ENCODE measurements at regions not wholly inside any gene's neighbourhood (a gene's known extent, or its start where the extent isn't known, plus 50 kb on each side); places are given as distances from the start of the nearest gene placed in this dataset.
"Not testable (repeated sequence)": the region's sequence is repeated elsewhere in the genome, so short reads cannot be mapped to it uniquely, and the experiment has no call there.

GRCh38 chrX:46044486-46044885, 500.7 kb downstream of the ZNF674 start:
- Histone ChIP-seq H3K27ac (ENCODE audit: low read length) (no peak overlapping the region), H3K9ac (ENCODE audit: low read length) (no peak overlapping the region), H3K4me1 (ENCODE audit: control insufficient read depth, low read depth, low read length) (no peaks in the 10 kb centered on the region), H3K4me3 (ENCODE audit: low read length) (no peak overlapping the region), H3K27me3 (ENCODE audit: control insufficient read depth, insufficient read depth, low read length) (no peaks in the 10 kb centered on the region), H3K36me3 (ENCODE audit: control insufficient read depth, low read depth, low read length) (no peaks in the 10 kb centered on the region), H3K9me3 (ENCODE audit: control insufficient read depth, low read depth, low read length) (peaks cover 16% of the 10 kb centered on the region)

- no peaks in the 10 kb centered on the region for H3K4me1 ChIP-seq (ENCODE audit: control insufficient read depth, low read depth, low read length)
- no peak overlapping the region for H3K27ac ChIP-seq (ENCODE audit: low read length)
- no peaks in the 10 kb centered on the region for H3K36me3 ChIP-seq (ENCODE audit: control insufficient read depth, low read depth, low read length)
- H3K27me3 ChIP-seq (ENCODE audit: control insufficient read depth, insufficient read depth, low read length): no peaks in the 10 kb centered on the region
- no peak overlapping the region for H3K9ac ChIP-seq (ENCODE audit: low read length)
- H3K9me3 ChIP-seq (ENCODE audit: control insufficient read depth, low read depth, low read length): peaks cover 10% of the 10 kb centered on the region
- H3K4me3 ChIP-seq (ENCODE audit: low read length): no peak overlapping the region
Measured at GRCh38 chrX:46040001-46040400, 505.2 kb downstream of the ZNF674 start.

- Histone ChIP-seq H3K4me3 (ENCODE audit: low read length) (no peak overlapping the region), H3K27me3 (ENCODE audit: control insufficient read depth, insufficient read depth, low read length) (no peaks in the 10 kb centered on the region), H3K9ac (ENCODE audit: low read length) (no peak overlapping the region), H3K9me3 (ENCODE audit: control insufficient read depth, low read depth, low read length) (peaks cover 10% of the 10 kb centered on the region), H3K4me1 (ENCODE audit: control insufficient read depth, low read depth, low read length) (no peaks in the 10 kb centered on the region), H3K36me3 (ENCODE audit: control insufficient read depth, low read depth, low read length) (no peaks in the 10 kb centered on the region), H3K27ac (ENCODE audit: low read length) (no peak overlapping the region)
Measured at GRCh38 chrX:46039526-46039925, 505.7 kb downstream of the ZNF674 start.

DNA sequence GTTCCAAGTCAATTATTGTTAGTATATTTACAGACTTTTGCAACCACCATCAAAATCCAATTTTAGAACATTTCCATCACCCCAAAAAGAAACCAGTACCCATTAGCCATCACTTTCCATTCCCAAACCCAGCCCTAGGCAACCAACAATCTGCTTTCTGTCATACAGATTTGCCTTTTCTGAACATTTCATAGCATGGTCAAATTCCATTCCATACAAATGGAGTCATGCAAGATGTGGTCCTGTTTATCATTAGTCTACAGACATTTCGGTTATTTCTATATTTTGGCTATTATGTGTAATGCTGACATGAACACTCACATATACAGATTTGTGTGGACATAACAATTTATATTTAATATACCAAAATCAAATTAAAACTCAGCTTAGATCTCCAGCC, 508.7 kb downstream of the ZNF674 start:
- peaks cover 15% of the 10 kb centered on the region for H3K9me3 ChIP-seq (ENCODE audit: control insufficient read depth, low read depth, low read length)
- H3K4me1 ChIP-seq (ENCODE audit: control insufficient read depth, low read depth, low read length): no peaks in the 10 kb centered on the region
- no peaks in the 10 kb centered on the region for H3K36me3 ChIP-seq (ENCODE audit: control insufficient read depth, low read depth, low read length)
- no peak overlapping the region for H3K9ac ChIP-seq (ENCODE audit: low read length)
- H3K4me3 ChIP-seq (ENCODE audit: low read length): no peak overlapping the region
- H3K27me3 ChIP-seq (ENCODE audit: control insufficient read depth, insufficient read depth, low read length): no peaks in the 10 kb centered on the region
- no peak overlapping the region for H3K27ac ChIP-seq (ENCODE audit: low read length)

GRCh38 chrX:46034868-46035267, 510.4 kb downstream of the ZNF674 start:
- Histone ChIP-seq H3K4me1 (ENCODE audit: control insufficient read depth, low read depth, low read length) (no peaks in the 10 kb centered on the region), H3K9me3 (ENCODE audit: control insufficient read depth, low read depth, low read length) (peaks cover 13% of the 10 kb centered on the region), H3K9ac (ENCODE audit: low read length) (no peak overlapping the region), H3K36me3 (ENCODE audit: control insufficient read depth, low read depth, low read length) (no peaks in the 10 kb centered on the region), H3K4me3 (ENCODE audit: low read length) (no peak overlapping the region), H3K27ac (ENCODE audit: low read length) (no peak overlapping the region), H3K27me3 (ENCODE audit: control insufficient read depth, insufficient read depth, low read length) (no peaks in the 10 kb centered on the region)

GRCh38 chrX:46029777-46030176, 515.4 kb downstream of the ZNF674 start:
- no peak overlapping the region for H3K27ac ChIP-seq (ENCODE audit: low read length)

GRCh38 chrX:46016296-46016695, 528.9 kb downstream of the ZNF674 start:
- Histone ChIP-seq H3K27me3 (ENCODE audit: control insufficient read depth, insufficient read depth, low read length) (no peaks in the 10 kb centered on the region), H3K9ac (ENCODE audit: low read length) (no peak overlapping the region), H3K4me3 (ENCODE audit: low read length) (no peak overlapping the region), H3K9me3 (ENCODE audit: control insufficient read depth, low read depth, low read length) (no peaks in the 10 kb centered on the region), H3K4me1 (ENCODE audit: control insufficient read depth, low read depth, low read length) (no peaks in the 10 kb centered on the region), H3K27ac (ENCODE audit: low read length) (no peak overlapping the region), H3K36me3 (ENCODE audit: control insufficient read depth, low read depth, low read length) (no peaks in the 10 kb centered on the region)

More at GRCh38 chrX:46029777-46030176, 515.4 kb downstream of the ZNF674 start:
- Histone ChIP-seq H3K27me3 (ENCODE audit: control insufficient read depth, insufficient read depth, low read length) (no peaks in the 10 kb centered on the region), H3K36me3 (ENCODE audit: control insufficient read depth, low read depth, low read length) (no peaks in the 10 kb centered on the region), H3K9me3 (ENCODE audit: control insufficient read depth, low read depth, low read length) (peaks cover 15% of the 10 kb centered on the region), H3K4me1 (ENCODE audit: control insufficient read depth, low read depth, low read length) (no peaks in the 10 kb centered on the region), H3K9ac (ENCODE audit: low read length) (no peak overlapping the region), H3K4me3 (ENCODE audit: low read length) (no peak overlapping the region)

DNA sequence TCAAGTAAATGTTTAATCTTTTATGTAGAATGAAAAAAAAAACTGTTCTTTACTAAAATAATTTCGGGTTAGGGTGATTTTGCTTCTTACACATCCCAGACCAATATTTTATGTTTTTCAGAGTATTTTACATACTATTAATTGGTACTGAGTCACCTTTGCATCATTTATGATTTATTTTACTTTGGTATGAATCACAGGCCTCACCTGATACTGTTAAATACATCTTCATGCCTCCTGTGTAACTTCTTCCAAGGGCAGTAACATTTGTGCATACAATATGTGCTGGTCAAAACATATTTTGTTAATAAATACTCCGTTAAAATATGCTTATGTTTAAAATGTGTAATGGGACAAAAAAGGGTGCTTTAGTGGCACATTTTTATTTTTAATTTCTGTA, 529.6 kb downstream of the ZNF674 start:
- Histone ChIP-seq H3K9ac (ENCODE audit: low read length) (no peak overlapping the region), H3K4me3 (ENCODE audit: low read length) (no peak overlapping the region), H3K4me1 (ENCODE audit: control insufficient read depth, low read depth, low read length) (no peaks in the 10 kb centered on the region)

GRCh38 chrX:45992402-45993123, 552.7 kb downstream of the ZNF674 start:
- no peaks in the 10 kb centered on the region for H3K36me3 ChIP-seq (ENCODE audit: control insufficient read depth, low read depth, low read length)
- H3K9ac ChIP-seq (ENCODE audit: low read length): no peak overlapping the region
- H3K27me3 ChIP-seq (ENCODE audit: control insufficient read depth, insufficient read depth, low read length): no peaks in the 10 kb centered on the region
- peaks cover 32% of the 10 kb centered on the region for H3K9me3 ChIP-seq (ENCODE audit: control insufficient read depth, low read depth, low read length)
- H3K27ac ChIP-seq (ENCODE audit: low read length): no peak overlapping the region
- no peaks in the 10 kb centered on the region for H3K4me1 ChIP-seq (ENCODE audit: control insufficient read depth, low read depth, low read length)
- no peak overlapping the region for H3K4me3 ChIP-seq (ENCODE audit: low read length)

More for the DNA sequence above, 529.6 kb downstream of the ZNF674 start:
- Histone ChIP-seq H3K9me3 (ENCODE audit: control insufficient read depth, low read depth, low read length) (no peaks in the 10 kb centered on the region), H3K27me3 (ENCODE audit: control insufficient read depth, insufficient read depth, low read length) (no peaks in the 10 kb centered on the region), H3K36me3 (ENCODE audit: control insufficient read depth, low read depth, low read length) (no peaks in the 10 kb centered on the region), H3K27ac (ENCODE audit: low read length) (no peak overlapping the region)

GRCh38 chrX:45986971-45987370, 558.2 kb downstream of the ZNF674 start:
- Histone ChIP-seq H3K9ac (ENCODE audit: low read length) (no peak overlapping the region), H3K4me1 (ENCODE audit: control insufficient read depth, low read depth, low read length) (no peaks in the 10 kb centered on the region), H3K27ac (ENCODE audit: low read length) (no peak overlapping the region), H3K27me3 (ENCODE audit: control insufficient read depth, insufficient read depth, low read length) (no peaks in the 10 kb centered on the region), H3K9me3 (ENCODE audit: control insufficient read depth, low read depth, low read length) (peaks cover 15% of the 10 kb centered on the region), H3K4me3 (ENCODE audit: low read length) (no peak overlapping the region), H3K36me3 (ENCODE audit: control insufficient read depth, low read depth, low read length) (no peaks in the 10 kb centered on the region)

DNA sequence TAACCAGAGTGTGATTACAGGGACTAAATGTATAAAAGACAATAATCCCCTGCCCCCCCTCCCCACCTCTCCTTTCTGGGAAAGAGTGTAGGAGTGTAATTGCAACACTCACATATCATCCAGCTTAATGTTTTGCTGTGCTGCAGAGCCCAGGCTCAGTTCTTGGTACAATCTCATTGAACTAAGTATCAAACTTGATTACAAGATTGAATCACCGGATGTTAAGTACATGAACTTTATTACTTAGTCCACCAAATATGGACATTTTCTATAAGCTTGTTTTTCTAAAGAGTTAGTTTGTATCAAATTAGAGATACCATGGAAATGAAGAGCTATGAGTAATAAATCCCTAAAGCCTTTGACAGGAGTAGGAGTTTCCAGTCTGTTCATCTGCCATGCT, 559.1 kb downstream of the ZNF674 start:
- H3K9ac ChIP-seq (ENCODE audit: low read length): no peak overlapping the region
- peaks cover 15% of the 10 kb centered on the region for H3K9me3 ChIP-seq (ENCODE audit: control insufficient read depth, low read depth, low read length)
- H3K36me3 ChIP-seq (ENCODE audit: control insufficient read depth, low read depth, low read length): no peaks in the 10 kb centered on the region
- no peak overlapping the region for H3K4me3 ChIP-seq (ENCODE audit: low read length)
- no peak overlapping the region for H3K27ac ChIP-seq (ENCODE audit: low read length)
- no peaks in the 10 kb centered on the region for H3K4me1 ChIP-seq (ENCODE audit: control insufficient read depth, low read depth, low read length)
- H3K27me3 ChIP-seq (ENCODE audit: control insufficient read depth, insufficient read depth, low read length): no peaks in the 10 kb centered on the region

DNA sequence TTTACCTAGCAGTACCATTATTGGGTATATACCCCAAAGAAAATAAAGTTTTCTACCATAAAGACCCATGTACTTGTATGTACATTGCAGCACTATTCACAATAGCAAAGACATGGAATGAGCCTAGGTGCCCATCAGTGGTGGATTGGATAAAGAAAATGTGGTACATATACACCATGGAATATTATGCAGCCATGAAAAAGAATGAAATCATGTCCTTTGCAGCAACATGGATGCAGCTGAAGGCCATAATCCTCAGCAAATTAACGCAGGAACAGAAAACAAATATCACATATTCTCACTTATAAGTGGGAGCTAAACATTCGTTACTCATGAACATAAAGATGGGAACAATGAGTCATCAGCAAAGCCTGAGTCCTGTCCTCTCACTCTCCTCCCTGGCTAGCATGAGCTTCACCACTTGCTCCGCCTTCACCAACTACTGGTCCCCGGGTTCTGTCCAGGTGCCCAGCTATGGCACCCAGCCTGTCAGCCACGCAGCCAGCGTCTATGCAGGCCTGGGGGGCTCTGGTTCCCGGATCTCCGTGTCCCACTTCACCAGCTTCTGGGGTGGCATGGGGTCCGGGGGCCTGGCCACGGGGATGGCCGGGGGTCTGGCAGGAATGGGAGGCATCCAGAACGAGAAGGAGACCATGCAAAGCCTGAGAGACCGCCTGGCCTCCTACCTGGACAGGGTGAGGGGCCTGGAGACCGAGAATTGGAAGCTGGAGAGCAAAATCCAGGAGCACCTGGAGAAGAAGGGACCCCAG, 562.1 kb downstream of the ZNF674 start:
- not testable (repeated sequence) for H3K4me3 ChIP-seq (ENCODE audit: low read length); H3K27ac ChIP-seq (ENCODE audit: low read length); H3K4me1 ChIP-seq (ENCODE audit: control insufficient read depth, low read depth, low read length); H3K27me3 ChIP-seq (ENCODE audit: control insufficient read depth, insufficient read depth, low read length); H3K36me3 ChIP-seq (ENCODE audit: control insufficient read depth, low read depth, low read length); H3K9ac ChIP-seq (ENCODE audit: low read length); H3K9me3 ChIP-seq (ENCODE audit: control insufficient read depth, low read depth, low read length)

All from iPS-18a (cell line).